ENCODE measurements at regions not wholly inside any gene's neighbourhood (a gene's known extent, or its start where the extent isn't known, plus 50 kb on each side); places are given as distances from the start of the nearest gene placed in this dataset.

- H3K4me1 Mint-ChIP-seq: no peaks in the 10 kb centered on the region
- H3K27ac Mint-ChIP-seq (ENCODE audit: unreplicated experiment): no peak overlapping the region
- peaks cover 8% of the 10 kb centered on the region for H3K9me3 Mint-ChIP-seq
- DNase-seq (ENCODE audit: low read depth, low spot score): no peak
- no peaks in the 10 kb centered on the region for H3K27me3 Mint-ChIP-seq (ENCODE audit: low read depth)
- TF ChIP-seq CTCF (conservative IDR thresholded peaks at IDR 0.05): no peak
- H3K4me3 Mint-ChIP-seq: no peak overlapping the region
- no peaks in the 10 kb centered on the region for H3K36me3 Mint-ChIP-seq (ENCODE audit: low read depth)
Observed at GRCh38 chr4:97270051-97270450, 873.2 kb downstream of the STPG2 start.

GRCh38 chr4:97279391-97279790, 863.9 kb downstream of the STPG2 start:
- no peak for TF ChIP-seq CTCF (conservative IDR thresholded peaks at IDR 0.05)
- no peak for DNase-seq (ENCODE audit: low read depth, low spot score)
- Mint-ChIP-seq H3K27ac (ENCODE audit: unreplicated experiment) (no peak overlapping the region), H3K36me3 (ENCODE audit: low read depth) (peaks cover 4% of the 10 kb centered on the region), H3K9me3 (peaks cover 4% of the 10 kb centered on the region), H3K4me3 (no peak overlapping the region), H3K27me3 (ENCODE audit: low read depth) (no peaks in the 10 kb centered on the region), H3K4me1 (no peaks in the 10 kb centered on the region)

DNA sequence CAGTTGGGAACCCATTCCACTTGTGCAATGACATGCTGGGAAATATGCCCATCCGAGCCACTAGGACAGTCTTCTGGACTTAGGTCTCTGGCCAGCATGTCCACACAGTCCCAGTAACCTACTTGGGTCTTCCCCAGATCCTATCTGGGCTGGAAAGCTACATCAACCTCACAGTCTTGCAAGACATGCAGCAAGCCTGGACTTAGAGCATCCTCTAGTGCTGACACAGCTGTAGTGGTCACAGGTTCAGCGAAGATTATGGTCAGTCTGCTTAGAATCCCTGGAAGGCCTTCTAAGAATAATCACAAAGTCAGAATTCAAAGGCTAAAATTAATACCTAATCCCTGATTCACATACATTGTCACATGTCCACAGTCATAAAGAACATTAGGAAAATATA, 842.7 kb downstream of the STPG2 start:
- peaks cover 2% of the 10 kb centered on the region for H3K9me3 Mint-ChIP-seq
- H3K36me3 Mint-ChIP-seq (ENCODE audit: low read depth): peaks cover 6% of the 10 kb centered on the region
- no peak overlapping the region for H3K27ac Mint-ChIP-seq (ENCODE audit: unreplicated experiment)
- no peak for TF ChIP-seq CTCF (conservative IDR thresholded peaks at IDR 0.05)
- H3K4me1 Mint-ChIP-seq: no peaks in the 10 kb centered on the region
- H3K4me3 Mint-ChIP-seq: no peak overlapping the region
- no peaks in the 10 kb centered on the region for H3K27me3 Mint-ChIP-seq (ENCODE audit: low read depth)
- no peak for DNase-seq (ENCODE audit: low read depth, low spot score)

DNA sequence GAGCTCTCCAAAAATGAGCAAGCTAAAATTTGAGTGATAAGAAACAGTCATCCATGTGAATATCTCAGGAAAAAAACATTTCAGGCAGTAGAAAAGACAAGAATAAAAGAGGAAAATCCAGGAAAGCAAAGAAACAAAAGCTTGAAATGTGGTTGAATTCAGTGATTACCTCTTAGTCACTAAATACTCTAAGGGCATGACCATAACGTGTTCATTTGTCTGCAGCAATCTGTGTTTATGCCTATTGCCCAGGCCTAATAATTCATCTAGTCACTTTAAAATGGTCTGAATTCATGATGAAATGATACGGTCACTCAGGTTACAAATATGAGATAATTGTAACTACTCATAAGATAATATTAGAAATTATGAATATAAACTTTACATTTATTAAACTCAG, 837.9 kb downstream of the STPG2 start:
- peaks cover 4% of the 10 kb centered on the region for H3K36me3 Mint-ChIP-seq (ENCODE audit: low read depth)
- TF ChIP-seq CTCF (conservative IDR thresholded peaks at IDR 0.05): no peak
- DNase-seq (ENCODE audit: low read depth, low spot score): no peak
- H3K4me3 Mint-ChIP-seq: no peak overlapping the region
- H3K27ac Mint-ChIP-seq (ENCODE audit: unreplicated experiment): no peak overlapping the region
- no peaks in the 10 kb centered on the region for H3K9me3 Mint-ChIP-seq
- no peaks in the 10 kb centered on the region for H3K27me3 Mint-ChIP-seq (ENCODE audit: low read depth)
- H3K4me1 Mint-ChIP-seq: no peaks in the 10 kb centered on the region

GRCh38 chr4:97309121-97309520, 834.2 kb downstream of the STPG2 start:
- Mint-ChIP-seq H3K4me3 (no peak overlapping the region), H3K9me3 (no peaks in the 10 kb centered on the region), H3K4me1 (no peaks in the 10 kb centered on the region), H3K27ac (ENCODE audit: unreplicated experiment) (no peak overlapping the region), H3K36me3 (ENCODE audit: low read depth) (no peaks in the 10 kb centered on the region), H3K27me3 (ENCODE audit: low read depth) (no peaks in the 10 kb centered on the region)
- no peak for TF ChIP-seq CTCF (conservative IDR thresholded peaks at IDR 0.05)
- no peak for DNase-seq (ENCODE audit: low read depth, low spot score)

DNA sequence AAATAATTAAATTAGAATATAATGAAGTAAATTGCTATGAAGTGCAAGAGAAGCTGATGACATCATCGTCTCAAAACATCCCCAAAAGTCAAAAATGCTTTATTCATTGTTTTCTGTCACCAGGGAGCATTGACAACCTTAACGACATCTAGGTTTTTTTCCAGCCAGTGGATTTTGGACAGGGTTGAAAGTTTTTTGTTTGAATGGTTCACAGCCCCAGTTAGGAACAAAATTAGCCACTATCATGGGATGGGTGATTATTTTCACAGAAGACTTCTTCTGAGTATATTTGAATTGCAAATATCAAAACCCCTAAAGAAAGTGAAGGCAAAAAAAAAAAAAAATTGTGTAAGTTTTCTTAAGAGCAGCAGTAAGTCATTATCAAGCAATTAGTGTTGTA, 826.1 kb downstream of the STPG2 start:
- Mint-ChIP-seq H3K27me3 (ENCODE audit: low read depth) (no peaks in the 10 kb centered on the region), H3K36me3 (ENCODE audit: low read depth) (no peaks in the 10 kb centered on the region), H3K27ac (ENCODE audit: unreplicated experiment) (no peak overlapping the region), H3K4me1 (peaks cover 15% of the 10 kb centered on the region), H3K4me3 (no peak overlapping the region), H3K9me3 (peaks cover 8% of the 10 kb centered on the region)
- DNase-seq (ENCODE audit: low read depth, low spot score): no peak
- TF ChIP-seq CTCF (conservative IDR thresholded peaks at IDR 0.05): no peak

Measured in neural crest cell (in vitro differentiated cells).